ENCODE measurements at regions not wholly inside any gene's neighbourhood (a gene's known extent, or its start where the extent isn't known, plus 50 kb on each side); places are given as distances from the start of the nearest gene placed in this dataset.
"Not testable (repeated sequence)": the region's sequence is repeated elsewhere in the genome, so short reads cannot be mapped to it uniquely, and the experiment has no call there.

GRCh38 chr4:29704059-29704458, 1016.1 kb upstream of the PCDH7 start:
- DNase-seq (ENCODE audit: low read depth in 2 of 2): no peak

- no peak for DNase-seq (ENCODE audit: low read depth in 2 of 2)
Observed at GRCh38 chr4:29708473-29708872, 1011.7 kb upstream of the PCDH7 start.

GRCh38 chr4:29710519-29710918, 1009.6 kb upstream of the PCDH7 start:
- DNase-seq (ENCODE audit: low read depth in 2 of 2): no peak

- no peak for DNase-seq (ENCODE audit: low read depth in 2 of 2)
Observed at GRCh38 chr4:29711226-29711625, 1008.9 kb upstream of the PCDH7 start.

- DNase-seq (ENCODE audit: low read depth in 2 of 2): no peak
Observed at GRCh38 chr4:29717287-29718057, 1002.7 kb upstream of the PCDH7 start.

- no peak for DNase-seq (ENCODE audit: low read depth in 2 of 2)
Observed at GRCh38 chr4:29718136-29718535, 1002.0 kb upstream of the PCDH7 start.

- DNase-seq (ENCODE audit: low read depth in 2 of 2): no peak
Observed at GRCh38 chr4:29722253-29722652, 997.9 kb upstream of the PCDH7 start.

- no peak for DNase-seq (ENCODE audit: low read depth in 2 of 2)
Observed at GRCh38 chr4:29726938-29727337, 993.2 kb upstream of the PCDH7 start.

- DNase-seq (ENCODE audit: low read depth in 2 of 2): no peak
Observed at GRCh38 chr4:29734343-29735213, 985.6 kb upstream of the PCDH7 start.

GRCh38 chr4:29756966-29757365, 963.2 kb upstream of the PCDH7 start:
- DNase-seq (ENCODE audit: low read depth in 2 of 2): no peak

- no peak for DNase-seq (ENCODE audit: low read depth in 2 of 2)
Observed at GRCh38 chr4:29762151-29762550, 958.0 kb upstream of the PCDH7 start.

GRCh38 chr4:29770627-29771026, 949.5 kb upstream of the PCDH7 start:
- DNase-seq (ENCODE audit: low read depth in 2 of 2): no peak

- DNase-seq (ENCODE audit: low read depth in 2 of 2): not testable (repeated sequence)
Observed at GRCh38 chr4:29788123-29788522, 932.0 kb upstream of the PCDH7 start.

GRCh38 chr4:29805245-29805644, 914.9 kb upstream of the PCDH7 start:
- DNase-seq (ENCODE audit: low read depth in 2 of 2): no peak

GRCh38 chr4:29805916-29806480, 914.2 kb upstream of the PCDH7 start:
- no peak for DNase-seq (ENCODE audit: low read depth in 2 of 2)

- DNase-seq (ENCODE audit: low read depth in 2 of 2): no peak
Observed at GRCh38 chr4:29817961-29818360, 902.2 kb upstream of the PCDH7 start.

- DNase-seq (ENCODE audit: low read depth in 2 of 2): no peak
Observed at GRCh38 chr4:29829067-29829466, 891.1 kb upstream of the PCDH7 start.

- no peak for DNase-seq (ENCODE audit: low read depth in 2 of 2)
Observed at GRCh38 chr4:29852537-29852936, 867.6 kb upstream of the PCDH7 start.

GRCh38 chr4:29853833-29854232, 866.3 kb upstream of the PCDH7 start:
- no peak for DNase-seq (ENCODE audit: low read depth in 2 of 2)

- DNase-seq (ENCODE audit: low read depth in 2 of 2): no peak
Observed at GRCh38 chr4:29861307-29861706, 858.9 kb upstream of the PCDH7 start.

GRCh38 chr4:29867412-29867811, 852.8 kb upstream of the PCDH7 start:
- DNase-seq (ENCODE audit: low read depth in 2 of 2): no peak

GRCh38 chr4:29900336-29900735, 819.8 kb upstream of the PCDH7 start:
- DNase-seq (ENCODE audit: low read depth in 2 of 2): no peak

All from lung microvascular endothelial cell (primary cell).